ENCODE measurements at regions not wholly inside any gene's neighbourhood (a gene's known extent, or its start where the extent isn't known, plus 50 kb on each side); places are given as distances from the start of the nearest gene placed in this dataset.

DNA sequence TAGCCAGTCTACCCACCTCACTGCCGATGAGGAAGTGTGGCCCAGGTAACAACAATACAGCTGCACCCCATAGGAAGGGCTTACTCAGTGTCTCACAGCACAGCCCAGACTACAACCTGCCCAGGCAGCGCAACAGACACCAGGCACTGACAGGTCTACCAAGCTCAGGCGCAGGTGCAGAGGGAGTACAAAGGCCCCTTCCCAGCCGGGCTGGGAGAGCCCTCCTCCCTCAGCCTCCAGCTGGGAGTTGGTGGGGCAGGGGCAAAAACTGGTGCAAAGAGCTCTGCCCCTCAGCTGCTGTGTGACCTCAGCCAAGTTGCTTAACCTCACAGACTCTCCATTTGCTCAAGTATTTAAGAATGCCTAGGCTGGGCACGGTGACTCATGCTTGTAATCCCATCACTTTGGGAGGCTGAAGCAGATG is 112.6 kb upstream of the LHX1 start:
- Histone ChIP-seq H4K20me1 (replicated peaks in 1 of 2; ENCODE audit: control insufficient read depth in 1 of 2, insufficient read depth in 2 of 2, low read length in 2 of 2) (no peaks in the 10 kb centered on the region), H3K4ac (replicated peaks; ENCODE audit: insufficient read length, low read depth, low read length) (no peak overlapping the region), H3K4me2 (ENCODE audit: insufficient read depth in 1 of 2, low read depth in 2 of 2, low read length in 2 of 2) (no peak overlapping the region), H2BK15ac (ENCODE audit: low read length) (peak overlapping the region; percentile 4; the same call in 1 of the 2 replicates), H3K9ac (replicated peaks in 1 of 4; ENCODE audit: extremely low read depth in 1 of 4, low read depth in 3 of 4, low read length in 3 of 4) (no peak overlapping the region), H3K4me1 (replicated peaks in 1 of 4; ENCODE audit: control insufficient read depth in 3 of 4, insufficient read depth in 4 of 4, low read length in 3 of 4) (peaks cover 0 to 20% (median 14%) of the 10 kb centered on the region in 4 experiments; a peak in 6 of 7 replicates), H3K23me2 (ENCODE audit: low read depth, low read length) (no peaks in the 10 kb centered on the region), H3K9me3 (ENCODE audit: insufficient read depth in 2 of 2, low read depth in 1 of 2, low read length in 1 of 2) (no peaks in the 10 kb centered on the region), H3K27me3 (replicated peaks in 1 of 4; ENCODE audit: control insufficient read depth in 3 of 4, extremely low read depth in 1 of 4, insufficient read depth in 3 of 4, low read length in 3 of 4) (peaks cover 0 to 2% (median 0%) of the 10 kb centered on the region in 4 experiments; a peak in 1 of 7 replicates), H2BK5ac (ENCODE audit: low read depth, low read length) (no peak overlapping the region), H2BK20ac (ENCODE audit: low read length) (no peak overlapping the region), H4K8ac (ENCODE audit: extremely low read depth, insufficient read depth, low read length) (no peak overlapping the region), H2AFZ (ENCODE audit: low read length) (no peak overlapping the region), H3K18ac (ENCODE audit: extremely low read depth, low read length) (no peak overlapping the region; the same call in 1 of the 2 replicates), H3K56ac (replicated peaks; ENCODE audit: insufficient read length, low read depth, low read length) (no peak overlapping the region), H2AK5ac (ENCODE audit: low read depth, low read length) (no peak overlapping the region), H3K79me1 (ENCODE audit: low read depth, low read length) (no peaks in the 10 kb centered on the region; the same call in 1 of the 2 replicates), H2BK120ac (replicated peaks; ENCODE audit: low read depth, low read length) (no peak overlapping the region), H3K23ac (ENCODE audit: insufficient read length) (no peak overlapping the region), H2BK12ac (ENCODE audit: low read depth, low read length) (no peak overlapping the region), H3K36me3 (ENCODE audit: control insufficient read depth in 2 of 4, insufficient read depth in 4 of 4, low read length in 3 of 4) (no peaks in the 10 kb centered on the region), H3K79me2 (ENCODE audit: control insufficient read depth in 1 of 2, insufficient read depth in 2 of 2, low read length in 2 of 2) (no peaks in the 10 kb centered on the region), H4K5ac (ENCODE audit: insufficient read length, low read depth, low read length) (no peak overlapping the region), H4K91ac (replicated peaks; ENCODE audit: insufficient read length, low read length) (no peak overlapping the region), H3K27ac (ENCODE audit: low read depth, low read length) (no peak overlapping the region), H3K14ac (ENCODE audit: insufficient read length) (no peak overlapping the region), H3K4me3 (ENCODE audit: extremely low read depth in 1 of 4, insufficient read depth in 2 of 4, low read depth in 3 of 4, low read length in 4 of 4) (no peak overlapping the region)
- FAIRE-seq (no peak), DNase-seq (ENCODE audit: low read depth in 1 of 2, low spot score in 2 of 2) (no peak)
- ChIA-PET POLR2A (ENCODE audit: partially characterized antibody) (interaction anchor here (1.5 to 1.8 kb wide), 2 partner anchors 12 to 29 kb away, joined by 3 to 5 read pairs; no protein-coding TSS in a partner anchor), CTCF (ENCODE audit: partially characterized antibody) (interaction anchor here (0.7 to 2.6 kb wide), 7 partner anchors 9 to 197 kb away, joined by 3 to 7 read pairs (median 6); no protein-coding TSS in a partner anchor)
- 82% methylated on average over 5 of the region's 5 CpGs; no CpG with 5 or more reads in 1 of the 2 experiments for WGBS, 2 experiments (ENCODE audit: extremely low coverage in 1 of 2, insufficient coverage in 1 of 2, insufficient read length in 1 of 2, insufficient replicate concordance in 2 of 2, low coverage in 1 of 2, low lambda C conversion rate in 2 of 2, missing lambda C conversion rate in 1 of 2)
- TF ChIP-seq RNF2 (IDR thresholded peaks at IDR 0.05; ENCODE audit: borderline replicate concordance, low read depth, low read length, missing control alignments, poor library complexity, severe bottlenecking) (no peak), TBP (IDR thresholded peaks at IDR 0.05; ENCODE audit: low read depth, low read length) (no peak)
